ENCODE measurements at regions not wholly inside any gene's neighbourhood (a gene's known extent, or its start where the extent isn't known, plus 50 kb on each side); places are given as distances from the start of the nearest gene placed in this dataset.

GRCh38 chr2:18959200-18959599, 369.8 kb upstream of the NT5C1B start:
- H3K9ac ChIP-seq, result no peak overlapping the region
- no peak overlapping the region for H3K4me2 ChIP-seq
- no peak overlapping the region for H3K27ac ChIP-seq
- no peaks in the 10 kb centered on the region for H3K4me1 ChIP-seq (ENCODE audit: low read depth, poor library complexity, severe bottlenecking)
- H2AFZ ChIP-seq (ENCODE audit: low read depth), result no peak overlapping the region
- no peaks in the 10 kb centered on the region for H3K36me3 ChIP-seq (ENCODE audit: insufficient read depth)
- no peak overlapping the region for H3K4me3 ChIP-seq (IDR thresholded peaks at IDR 0.05; ENCODE audit: insufficient read depth, low read depth, low read length)
- H4K20me1 ChIP-seq (ENCODE audit: insufficient read depth), result no peaks in the 10 kb centered on the region
- no peaks in the 10 kb centered on the region for H3K79me2 ChIP-seq (ENCODE audit: insufficient read depth, low read depth)
- TF ChIP-seq CTCF (conservative IDR thresholded peaks at IDR 0.05; ENCODE audit: low read depth, low read length), result no peak
- no peaks in the 10 kb centered on the region for H3K27me3 ChIP-seq (ENCODE audit: insufficient read depth, low read depth)

GRCh38 chr2:18957909-18958308, 368.5 kb upstream of the NT5C1B start:
- Histone ChIP-seq H3K4me1 (ENCODE audit: low read depth, poor library complexity, severe bottlenecking) (no peaks in the 10 kb centered on the region), H3K79me2 (ENCODE audit: insufficient read depth, low read depth) (no peaks in the 10 kb centered on the region), H3K36me3 (ENCODE audit: insufficient read depth) (no peaks in the 10 kb centered on the region), H3K4me3 (IDR thresholded peaks at IDR 0.05; ENCODE audit: insufficient read depth, low read depth, low read length) (no peak overlapping the region), H3K27ac (no peak overlapping the region), H2AFZ (ENCODE audit: low read depth) (no peak overlapping the region), H3K9ac (no peak overlapping the region), H3K27me3 (ENCODE audit: insufficient read depth, low read depth) (no peaks in the 10 kb centered on the region), H3K4me2 (no peak overlapping the region), H4K20me1 (ENCODE audit: insufficient read depth) (no peaks in the 10 kb centered on the region)
- no peak for TF ChIP-seq CTCF (conservative IDR thresholded peaks at IDR 0.05; ENCODE audit: low read depth, low read length)

DNA sequence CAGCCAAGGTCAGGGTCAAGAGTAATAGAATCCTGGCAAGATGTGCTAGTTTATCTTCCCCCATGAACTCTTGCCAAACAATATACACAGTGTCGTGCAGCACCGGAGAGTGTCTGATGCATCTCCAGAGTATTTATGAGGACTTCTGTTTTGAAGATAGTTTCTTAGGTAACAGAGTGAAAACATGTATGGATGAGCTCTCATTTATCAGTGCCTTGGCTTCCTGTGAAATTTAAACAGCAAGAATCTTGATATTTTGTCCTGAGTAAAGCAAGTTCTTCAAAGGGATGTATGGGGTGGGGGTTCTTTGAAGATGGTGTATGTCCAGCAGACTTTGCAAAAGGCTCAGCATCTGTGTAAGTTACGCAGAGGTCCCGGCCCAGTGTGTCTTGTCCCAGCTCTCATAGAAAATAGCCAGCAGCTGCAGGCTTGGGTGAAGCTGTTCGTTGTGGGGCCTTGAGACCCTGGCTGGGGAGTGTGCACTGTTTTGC, 361.0 kb upstream of the NT5C1B start:
- no peaks in the 10 kb centered on the region for H3K4me1 ChIP-seq (ENCODE audit: low read depth, poor library complexity, severe bottlenecking)
- no peaks in the 10 kb centered on the region for H3K79me2 ChIP-seq (ENCODE audit: insufficient read depth, low read depth)
- H4K20me1 ChIP-seq (ENCODE audit: insufficient read depth), result no peaks in the 10 kb centered on the region
- H3K4me2 ChIP-seq, result no peak overlapping the region
- H3K9ac ChIP-seq, result no peak overlapping the region
- TF ChIP-seq CTCF (conservative IDR thresholded peaks at IDR 0.05; ENCODE audit: low read depth, low read length), result no peak
- no peak overlapping the region for H3K27ac ChIP-seq
- H3K4me3 ChIP-seq (IDR thresholded peaks at IDR 0.05; ENCODE audit: insufficient read depth, low read depth, low read length), result no peak overlapping the region
- no peaks in the 10 kb centered on the region for H3K27me3 ChIP-seq (ENCODE audit: insufficient read depth, low read depth)
- H2AFZ ChIP-seq (ENCODE audit: low read depth), result no peak overlapping the region
- no peaks in the 10 kb centered on the region for H3K36me3 ChIP-seq (ENCODE audit: insufficient read depth)

GRCh38 chr2:18949871-18950270, 360.5 kb upstream of the NT5C1B start:
- Histone ChIP-seq H3K36me3 (ENCODE audit: insufficient read depth) (no peaks in the 10 kb centered on the region), H3K27ac (no peak overlapping the region), H3K27me3 (ENCODE audit: insufficient read depth, low read depth) (no peaks in the 10 kb centered on the region), H3K4me1 (ENCODE audit: low read depth, poor library complexity, severe bottlenecking) (no peaks in the 10 kb centered on the region), H3K79me2 (ENCODE audit: insufficient read depth, low read depth) (no peaks in the 10 kb centered on the region), H2AFZ (ENCODE audit: low read depth) (no peak overlapping the region), H3K9ac (no peak overlapping the region), H3K4me3 (IDR thresholded peaks at IDR 0.05; ENCODE audit: insufficient read depth, low read depth, low read length) (no peak overlapping the region), H4K20me1 (ENCODE audit: insufficient read depth) (no peaks in the 10 kb centered on the region), H3K4me2 (no peak overlapping the region)
- TF ChIP-seq CTCF (conservative IDR thresholded peaks at IDR 0.05; ENCODE audit: low read depth, low read length), result no peak
